H1 (cell line): ENCODE measurements at regions not wholly inside any gene's neighbourhood (a gene's known extent, or its start where the extent isn't known, plus 50 kb on each side); places are given as distances from the start of the nearest gene placed in this dataset.

Source experiments
- CHD2 ChIP-seq: IDR thresholded peaks from 2 replicates; pipeline ENCODE4 v1.6.1; 2012; ENCODE audit warnings: low read length, improper control_type of control experiment
- SAP30 ChIP-seq: fragments of 300-600 bp; sonication (generic); IDR thresholded peaks from 2 replicates; pipeline ENCODE4 v1.7.1; 2012; ENCODE audit warnings: low read length, moderate library complexity, mild to moderate bottlenecking, inconsistent platforms; ENCODE audit not compliant: insufficient read depth, insufficient replicate concordance

- TF ChIP-seq SAP30, result no peak
- TF ChIP-seq CHD2, result no peak
Measured at GRCh38 chr16:54986409-54986808, 55.7 kb downstream of the IRX5 start (continued).
